HEK293 (cell line): ENCODE measurements at regions not wholly inside any gene's neighbourhood (a gene's known extent, or its start where the extent isn't known, plus 50 kb on each side); places are given as distances from the start of the nearest gene placed in this dataset.
A peak's percentile ranks its signal among the peaks of the same experiment; 100 is the strongest.
"Not testable (repeated sequence)": the region's sequence is repeated elsewhere in the genome, so short reads cannot be mapped to it uniquely, and the experiment has no call there.

ENCODE experiments used
- CTCF ChIA-PET: fragments of 350-600 bp; formaldehyde crosslinking; extraction: SDS; loops from one replicate; lab custom pipeline; 2021; ENCODE audit warnings: antibody characterized with exemption; lab: Yijun Ruan, JAX
- POLR2A ChIA-PET: fragments of 300-600 bp; formaldehyde crosslinking; extraction: SDS; loops from one replicate; lab custom pipeline; 2020; ENCODE audit warnings: antibody characterized with exemption, inconsistent platforms; lab: Yijun Ruan, JAX
- H3K27ac ChIP-seq: fragments of 200-500 bp; sonication (Bioruptor generic); 2 replicates; pipeline ENCODE4 v1.5.1; 2014; ENCODE audit warnings: low read depth, low read length, control low read depth, inconsistent platforms; ENCODE audit errors: extremely low read depth
- H3K36me3 ChIP-seq, 2 experiments: fragments of 200-500 bp in 1 of 2; sonication (Bioruptor generic) in 1 of 2; 1 replicate in 1 of 2; 2 replicates in 1 of 2; pipeline ENCODE4 v1.5.1; 2014 to 2017; ENCODE audit warnings: inconsistent platforms in 2 of 2, low read length in 2 of 2; ENCODE audit not compliant: control insufficient read depth in 2 of 2, insufficient read depth in 1 of 2
- H3K4me1 ChIP-seq: fragments of 200-500 bp; sonication (Bioruptor generic); 2 replicates; pipeline ENCODE4 v1.5.1; 2014; ENCODE audit warnings: mild to moderate bottlenecking, low read length, inconsistent platforms; ENCODE audit not compliant: control insufficient read depth, insufficient read depth
- H3K4me3 ChIP-seq: 2 replicates; pipeline ENCODE4 v1.5.1; 2011; ENCODE audit warnings: low read depth, mild to moderate bottlenecking, control low read depth, low read length, moderate library complexity
- H3K9me3 ChIP-seq: fragments of 200-500 bp; sonication (Bioruptor generic); 2 replicates; pipeline ENCODE4 v1.5.1; 2014; ENCODE audit warnings: low read depth, low read length, inconsistent platforms; ENCODE audit not compliant: control insufficient read depth, insufficient read depth
- GFI1B ChIP-seq: fragments of 450-650 bp; formaldehyde crosslinking; IDR thresholded peaks from 2 replicates; pipeline ENCODE4 v1.5.1; 2016; ENCODE audit warnings: missing biosample characterization, missing genetic modification characterization
- GLIS1 ChIP-seq: fragments of 450-650 bp; formaldehyde crosslinking; IDR thresholded peaks from 2 replicates; pipeline ENCODE4 v1.5.1; 2016; ENCODE audit warnings: missing biosample characterization, missing genetic modification characterization
- GLIS2 ChIP-seq: fragments of 450-650 bp; formaldehyde crosslinking; IDR thresholded peaks from 2 replicates; pipeline ENCODE4 v1.5.1; 2016; ENCODE audit warnings: missing biosample characterization, missing genetic modification characterization
- IKZF3 ChIP-seq: fragments of 450-650 bp; IDR thresholded peaks from 2 replicates; pipeline ENCODE4 v1.5.0; 2018; ENCODE audit warnings: missing biosample characterization, mild to moderate bottlenecking, missing genetic modification characterization, moderate library complexity
- KLF1 ChIP-seq: fragments of 450-650 bp; formaldehyde crosslinking; IDR thresholded peaks from 2 replicates; pipeline ENCODE4 v1.5.1; 2016; ENCODE audit warnings: missing biosample characterization, missing genetic modification characterization
- ZBTB11 ChIP-seq: fragments of 450-650 bp; formaldehyde crosslinking; conservative IDR thresholded peaks from 2 replicates; pipeline ENCODE4 v1.5.1; 2016; ENCODE audit warnings: low read depth, missing biosample characterization, missing genetic modification characterization
- ZIC2 ChIP-seq: fragments of 450-650 bp; formaldehyde crosslinking; IDR thresholded peaks from 2 replicates; pipeline ENCODE4 v1.5.1; 2016; ENCODE audit warnings: missing biosample characterization, missing genetic modification characterization
- ZNF121 ChIP-seq: fragments of 450-650 bp; formaldehyde crosslinking; IDR thresholded peaks from 2 replicates; pipeline ENCODE4 v1.5.1; 2016; ENCODE audit warnings: missing biosample characterization, missing genetic modification characterization
- ZNF140 ChIP-seq: fragments of 450-650 bp; formaldehyde crosslinking; IDR thresholded peaks from 2 replicates; pipeline ENCODE4 v1.5.1; 2016; ENCODE audit warnings: missing biosample characterization, missing genetic modification characterization
- ZNF157 ChIP-seq: fragments of 450-650 bp; formaldehyde crosslinking; IDR thresholded peaks from 2 replicates; pipeline ENCODE4 v1.5.1; 2016; ENCODE audit warnings: missing biosample characterization, missing genetic modification characterization
- ZNF239 ChIP-seq: fragments of 450-650 bp; formaldehyde crosslinking; IDR thresholded peaks from 2 replicates; pipeline ENCODE4 v1.5.1; 2016; ENCODE audit warnings: missing biosample characterization, missing genetic modification characterization
- ZNF280D ChIP-seq: fragments of 450-650 bp; formaldehyde crosslinking; IDR thresholded peaks from 2 replicates; pipeline ENCODE4 v1.5.1; 2016; ENCODE audit warnings: missing biosample characterization, missing genetic modification characterization
- ZNF335 ChIP-seq: fragments of 450-650 bp; formaldehyde crosslinking; conservative IDR thresholded peaks from 2 replicates; pipeline ENCODE4 v1.5.1; 2016; ENCODE audit warnings: missing biosample characterization, missing genetic modification characterization
- ZNF341 ChIP-seq: fragments of 450-650 bp; formaldehyde crosslinking; IDR thresholded peaks from 2 replicates; pipeline ENCODE4; 2016; ENCODE audit warnings: low read depth, missing biosample characterization, missing genetic modification characterization
- ZNF398 ChIP-seq: fragments of 450-650 bp; formaldehyde crosslinking; IDR thresholded peaks from 2 replicates; pipeline ENCODE4 v1.5.1; 2017; ENCODE audit warnings: missing biosample characterization, missing genetic modification characterization
- ZNF416 ChIP-seq: fragments of 450-650 bp; formaldehyde crosslinking; IDR thresholded peaks from 2 replicates; pipeline ENCODE4 v1.5.1; 2016; ENCODE audit warnings: missing biosample characterization, missing genetic modification characterization
- ZNF521 ChIP-seq: fragments of 450-650 bp; formaldehyde crosslinking; IDR thresholded peaks from 2 replicates; pipeline ENCODE4 v1.5.1; 2017; ENCODE audit warnings: missing biosample characterization, mild to moderate bottlenecking, missing genetic modification characterization
- ZNF561 ChIP-seq: fragments of 450-650 bp; IDR thresholded peaks from 2 replicates; pipeline ENCODE4 v1.5.1; 2018; ENCODE audit warnings: missing biosample characterization, missing genetic modification characterization, borderline replicate concordance
- ZNF600 ChIP-seq: fragments of 450-650 bp; formaldehyde crosslinking; IDR thresholded peaks from 2 replicates; pipeline ENCODE4 v1.5.1; 2016; ENCODE audit warnings: missing biosample characterization, missing genetic modification characterization
- ZNF654 ChIP-seq: fragments of 450-650 bp; formaldehyde crosslinking; IDR thresholded peaks from 2 replicates; pipeline ENCODE4 v1.5.1; 2016; ENCODE audit warnings: low read depth, missing biosample characterization, missing genetic modification characterization
- ZNF660 ChIP-seq: fragments of 450-650 bp; IDR thresholded peaks from 2 replicates; pipeline ENCODE4 v1.5.1; 2018; ENCODE audit warnings: missing biosample characterization, mild to moderate bottlenecking, missing genetic modification characterization
- ZNF776 ChIP-seq: fragments of 450-650 bp; formaldehyde crosslinking; IDR thresholded peaks from 2 replicates; pipeline ENCODE4 v1.5.0; 2017; ENCODE audit warnings: missing biosample characterization, missing genetic modification characterization, borderline replicate concordance
- ZSCAN18 ChIP-seq: fragments of 450-650 bp; formaldehyde crosslinking; IDR thresholded peaks from 2 replicates; pipeline ENCODE4 v1.5.1; 2016; ENCODE audit warnings: missing biosample characterization, missing genetic modification characterization

- POLR2A ChIA-PET = not testable (repeated sequence)
These were observed 453.5 kb downstream of the PREX1 start for GRCh38 chr20:48374031-48374907.

GRCh38 chr20:48373555-48373934 is 454.3 kb downstream of the PREX1 start:
- ChIA-PET CTCF (interaction anchor here (2.1 kb wide), 1 partner anchor 10 kb away, joined by 6 read pairs; no protein-coding TSS in a partner anchor), POLR2A (no interaction called here)
- no peaks in the 10 kb centered on the region for H3K36me3 ChIP-seq
- H3K9me3 ChIP-seq = no peaks in the 10 kb centered on the region
- H3K27ac ChIP-seq = no peak overlapping the region
- H3K4me3 ChIP-seq = no peak overlapping the region
- H3K4me1 ChIP-seq = peaks cover 4% of the 10 kb centered on the region; the same call in 1 of the 2 replicates
- TF ChIP-seq ZNF660 (tag by site-specific recombination) = no peak
- no peak for TF ChIP-seq ZNF280D (tag by site-specific recombination)
- TF ChIP-seq ZNF416 (tag by site-specific recombination) = no peak
- TF ChIP-seq ZNF521 (tag by site-specific recombination) = no peak
- TF ChIP-seq ZNF398 (tag by site-specific recombination) = no peak
- TF ChIP-seq IKZF3 (tag by site-specific recombination) = no peak
- TF ChIP-seq GFI1B (tag by site-specific recombination) = no peak
- no peak for TF ChIP-seq ZNF239 (tag by site-specific recombination)
- no peak for TF ChIP-seq ZNF157 (tag by site-specific recombination)
- TF ChIP-seq ZNF776 = no peak
- TF ChIP-seq ZNF600 (tag by site-specific recombination) = no peak
- no peak for TF ChIP-seq ZNF121 (tag by site-specific recombination)
- TF ChIP-seq ZNF140 = no peak
- TF ChIP-seq GLIS1 (tag by site-specific recombination) = no peak
- no peak for TF ChIP-seq ZSCAN18 (tag by site-specific recombination)

More at GRCh38 chr20:48374031-48374907, 453.5 kb downstream of the PREX1 start:
- H3K9me3 ChIP-seq, H3K4me1 ChIP-seq, H3K36me3 ChIP-seq: not testable (repeated sequence)
- TF ChIP-seq ZIC2 (tag by site-specific recombination) = peak; percentile 65
- TF ChIP-seq GLIS1 (tag by site-specific recombination) = peak; percentile 73
- TF ChIP-seq KLF1 = peak; percentile 48
- TF ChIP-seq ZNF335 (tag by site-specific recombination) = peak; percentile 66
- 0 out of 2 replicates have a peak, but pooled peaks have one; percentile 29 for TF ChIP-seq ZNF561 (tag by site-specific recombination)
- peak; percentile 21 for TF ChIP-seq ZNF654 (tag by site-specific recombination)
- peak; percentile 39; the same call in 1 of the 2 replicates for TF ChIP-seq GLIS2 (tag by site-specific recombination)
- TF ChIP-seq ZBTB11 (tag by site-specific recombination) = 0 out of 2 replicates have a peak, but pooled peaks have one; percentile 16
- peak; percentile 55 for TF ChIP-seq ZNF341 (tag by site-specific recombination)
- TF ChIP-seq, all 188 proteins: peak for 9; not testable (repeated sequence) for 179
- not testable (repeated sequence) for H3K27ac ChIP-seq, H3K4me3 ChIP-seq
- CTCF ChIA-PET = interaction anchor here (0.7 to 2.1 kb wide), 3 partner anchors 11 to 404 kb away, joined by 3 to 6 read pairs (median 3); no protein-coding TSS in a partner anchor
